Osteocyte (in vitro differentiated cells): ENCODE measurements at regions not wholly inside any gene's neighbourhood (a gene's known extent, or its start where the extent isn't known, plus 50 kb on each side); places are given as distances from the start of the nearest gene placed in this dataset.
"Not testable (repeated sequence)": the region's sequence is repeated elsewhere in the genome, so short reads cannot be mapped to it uniquely, and the experiment has no call there.

ENCODE experiments used
- DNase-seq: peaks from one replicate; pipeline ENCODE4 v3.0.0; 2021; ENCODE audit warnings: mixed read lengths; ENCODE audit not compliant: unreplicated experiment; ENCODE audit errors: extremely low spot score
- H3K27ac Mint-ChIP-seq: one replicate; pipeline ENCODE4 v1.8.0; 2021; ENCODE audit warnings: mild to moderate bottlenecking, mixed read lengths; ENCODE audit not compliant: unreplicated experiment
- H3K27me3 Mint-ChIP-seq: one replicate; pipeline ENCODE4 v1.8.0; 2021; ENCODE audit warnings: mixed read lengths; ENCODE audit not compliant: unreplicated experiment
- H3K36me3 Mint-ChIP-seq: one replicate; pipeline ENCODE4 v1.8.0; 2021; ENCODE audit warnings: mixed read lengths; ENCODE audit not compliant: unreplicated experiment
- H3K4me1 Mint-ChIP-seq: one replicate; pipeline ENCODE4 v1.8.0; 2021; ENCODE audit warnings: mixed read lengths; ENCODE audit not compliant: unreplicated experiment
- H3K4me3 Mint-ChIP-seq: one replicate; pipeline ENCODE4 v1.8.0; 2021; ENCODE audit warnings: mild to moderate bottlenecking, moderate library complexity, mixed read lengths; ENCODE audit not compliant: unreplicated experiment
- H3K9me3 Mint-ChIP-seq: one replicate; pipeline ENCODE4 v1.8.0; 2021; ENCODE audit warnings: mixed read lengths; ENCODE audit not compliant: unreplicated experiment
- CTCF ChIP-seq: fragments of 200-600 bp; sonication (generic); IDR thresholded peaks from 2 replicates; pipeline ENCODE4 v1.5.0; 2021; ENCODE audit warnings: antibody characterized with exemption, mild to moderate bottlenecking, moderate library complexity

- no peak for DNase-seq
- no peak overlapping the region for H3K27ac Mint-ChIP-seq
- no peak for TF ChIP-seq CTCF
Observed at GRCh38 chr3:118128886-118129285, 905.8 kb downstream of the IGSF11 start.

GRCh38 chr3:118137778-118138177, 896.9 kb downstream of the IGSF11 start:
- TF ChIP-seq CTCF, result no peak
- Mint-ChIP-seq H3K9me3 (peaks cover 22% of the 10 kb centered on the region), H3K4me3 (no peak overlapping the region), H3K36me3 (no peaks in the 10 kb centered on the region), H3K27ac (no peak overlapping the region), H3K27me3 (peaks cover 5% of the 10 kb centered on the region), H3K4me1 (no peaks in the 10 kb centered on the region)
- DNase-seq, result no peak

More at GRCh38 chr3:118128886-118129285, 905.8 kb downstream of the IGSF11 start:
- Mint-ChIP-seq H3K27me3 (no peaks in the 10 kb centered on the region), H3K36me3 (no peaks in the 10 kb centered on the region), H3K4me1 (no peaks in the 10 kb centered on the region), H3K4me3 (no peak overlapping the region), H3K9me3 (no peaks in the 10 kb centered on the region)

- Mint-ChIP-seq H3K4me3 (no peak overlapping the region), H3K9me3 (peaks cover 21% of the 10 kb centered on the region), H3K27ac (no peak overlapping the region), H3K4me1 (no peaks in the 10 kb centered on the region), H3K27me3 (no peaks in the 10 kb centered on the region), H3K36me3 (no peaks in the 10 kb centered on the region)
- no peak for TF ChIP-seq CTCF
- no peak for DNase-seq
Observed at GRCh38 chr3:118144919-118145318, 889.7 kb downstream of the IGSF11 start.

GRCh38 chr3:118146658-118147375, 887.8 kb downstream of the IGSF11 start:
- no peak overlapping the region for H3K27ac Mint-ChIP-seq
- no peak for TF ChIP-seq CTCF
- no peak for DNase-seq
- peaks cover 32% of the 10 kb centered on the region for H3K9me3 Mint-ChIP-seq
- no peaks in the 10 kb centered on the region for H3K27me3 Mint-ChIP-seq
- no peaks in the 10 kb centered on the region for H3K4me1 Mint-ChIP-seq
- no peak overlapping the region for H3K4me3 Mint-ChIP-seq
- no peaks in the 10 kb centered on the region for H3K36me3 Mint-ChIP-seq

GRCh38 chr3:118151164-118151563, 883.5 kb downstream of the IGSF11 start:
- no peak overlapping the region for H3K27ac Mint-ChIP-seq
- DNase-seq, result no peak
- no peaks in the 10 kb centered on the region for H3K27me3 Mint-ChIP-seq
- H3K36me3 Mint-ChIP-seq, result no peaks in the 10 kb centered on the region
- no peak overlapping the region for H3K4me3 Mint-ChIP-seq
- no peaks in the 10 kb centered on the region for H3K4me1 Mint-ChIP-seq
- H3K9me3 Mint-ChIP-seq, result peaks cover 30% of the 10 kb centered on the region
- TF ChIP-seq CTCF, result no peak

GRCh38 chr3:118162627-118163588, 871.7 kb downstream of the IGSF11 start:
- not testable (repeated sequence) for H3K36me3 Mint-ChIP-seq, H3K9me3 Mint-ChIP-seq, H3K4me1 Mint-ChIP-seq, H3K4me3 Mint-ChIP-seq, DNase-seq, H3K27ac Mint-ChIP-seq, H3K27me3 Mint-ChIP-seq
